Caco-2 (cell line): ENCODE measurements at regions not wholly inside any gene's neighbourhood (a gene's known extent, or its start where the extent isn't known, plus 50 kb on each side); places are given as distances from the start of the nearest gene placed in this dataset.

Source experiments
- BruUV-seq: library from RNA; stranded (reverse); fragments of 400-500 nt; replicated peaks from 2 replicates; lab custom pipeline; 2021; lab: Mats Ljungman, UMichigan
- CTCF ChIA-PET: fragments of 300-600 bp; sonication (Branson Sonifier 250); formaldehyde crosslinking; loops from one replicate; lab custom pipeline; 2022; ENCODE audit warnings: antibody characterized with exemption; lab: Charles Lee
- POLR2A ChIA-PET: fragments of 300-600 bp; sonication (Branson Sonifier 250); formaldehyde crosslinking; loops from one replicate; lab custom pipeline; 2022; ENCODE audit warnings: antibody characterized with exemption; lab: Charles Lee
- DNase-seq, 2 experiments: peaks; one replicate each; pipeline versions ENCODE4 v3.0.0 to v3.0.0-alpha.2; 2020 to 2022
- H3K27me3 ChIP-seq: replicated peaks from 2 replicates; pipeline ENCODE4 v1.6.0; 2011; ENCODE audit warnings: low read length; ENCODE audit not compliant: control insufficient read depth, insufficient read depth
- H3K36me3 ChIP-seq: 2 replicates; pipeline ENCODE4 v1.5.1; 2011; ENCODE audit warnings: low read length; ENCODE audit not compliant: control insufficient read depth, insufficient read depth
- H3K4me1 ChIP-seq: fragments of 250-450 bp; sonication (Bioruptor Pico); 2 replicates; pipeline ENCODE4 v1.5.1; 2020; ENCODE audit warnings: mild to moderate bottlenecking
- H3K4me3 ChIP-seq: 2 replicates; pipeline ENCODE4 v1.5.1; 2011; ENCODE audit warnings: low read depth, mild to moderate bottlenecking, control low read depth, low read length
- H3K9me3 ChIP-seq: fragments of 250-450 bp; sonication (Bioruptor Pico); 2 replicates; pipeline ENCODE4 v1.5.1; 2020; ENCODE audit warnings: mild to moderate bottlenecking, moderate library complexity
- H3K27ac Mint-ChIP-seq: one replicate; pipeline ENCODE4 v1.8.0; 2022; ENCODE audit warnings: mixed read lengths; ENCODE audit not compliant: unreplicated experiment
- H3K27me3 Mint-ChIP-seq: one replicate; pipeline ENCODE4 v1.8.0; 2022; ENCODE audit warnings: mixed read lengths; ENCODE audit not compliant: insufficient read depth, unreplicated experiment
- H3K36me3 Mint-ChIP-seq: one replicate; pipeline ENCODE4 v1.8.0; 2022; ENCODE audit warnings: mild to moderate bottlenecking, mixed read lengths; ENCODE audit not compliant: insufficient read depth, unreplicated experiment
- H3K4me1 Mint-ChIP-seq: one replicate; pipeline ENCODE4 v1.8.0; 2022; ENCODE audit warnings: low read depth, mixed read lengths; ENCODE audit not compliant: unreplicated experiment
- H3K4me3 Mint-ChIP-seq: one replicate; pipeline ENCODE4 v1.8.0; 2022; ENCODE audit warnings: mild to moderate bottlenecking, moderate library complexity, mixed read lengths; ENCODE audit not compliant: unreplicated experiment
- H3K9me3 Mint-ChIP-seq: one replicate; pipeline ENCODE4 v1.8.0; 2022; ENCODE audit warnings: mixed read lengths; ENCODE audit not compliant: unreplicated experiment
- intact Hi-C: fragments of 100-400 bp; cut with micrococcal nuclease; formaldehyde crosslinking; loops from one replicate; pipeline ENCODE4 v1.10.0; 2022; ENCODE audit not compliant: unreplicated experiment
- TF ChIP-seq, protein P1 (sequence below), 2 experiments: fragments of 200-600 bp in 1 of 2; IDR thresholded peaks; 1 replicate in 1 of 2; 2 replicates in 1 of 2; pipeline versions ENCODE4 v1.5.1 to v1.8.0; 2011 to 2022; ENCODE audit warnings: antibody characterized with exemption in 1 of 2, control low read depth in 1 of 2, inconsistent platforms in 1 of 2, low read depth in 1 of 2, low read length in 1 of 2, mild to moderate bottlenecking in 1 of 2, moderate library complexity in 1 of 2; ENCODE audit not compliant: insufficient read depth in 1 of 2, severe bottlenecking in 1 of 2, unreplicated experiment in 1 of 2

DNA sequence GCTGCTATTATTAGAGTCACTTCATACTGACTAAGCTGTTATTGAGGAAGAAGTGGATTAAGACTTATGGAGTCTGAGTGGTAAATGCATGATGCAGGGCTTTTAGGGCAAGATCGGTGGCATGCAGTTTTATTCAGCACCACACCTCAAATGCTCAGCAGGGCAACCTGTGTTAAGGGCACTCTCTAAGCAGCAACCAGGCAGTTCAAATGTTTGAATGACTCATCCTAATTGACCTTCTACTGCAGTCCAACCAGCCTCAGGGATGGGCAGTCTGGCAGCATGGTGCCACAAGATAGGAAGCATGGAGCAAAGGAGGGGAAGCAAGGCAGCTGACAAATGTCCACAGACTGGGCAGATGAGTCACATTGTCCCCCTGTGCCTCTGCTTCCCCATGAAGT, 80.2 kb upstream of the MIER3 start:
- no peak overlapping the region for H3K4me3 ChIP-seq
- no peaks in the 10 kb centered on the region for H3K36me3 ChIP-seq
- POLR2A ChIA-PET = no interaction called here

DNA sequence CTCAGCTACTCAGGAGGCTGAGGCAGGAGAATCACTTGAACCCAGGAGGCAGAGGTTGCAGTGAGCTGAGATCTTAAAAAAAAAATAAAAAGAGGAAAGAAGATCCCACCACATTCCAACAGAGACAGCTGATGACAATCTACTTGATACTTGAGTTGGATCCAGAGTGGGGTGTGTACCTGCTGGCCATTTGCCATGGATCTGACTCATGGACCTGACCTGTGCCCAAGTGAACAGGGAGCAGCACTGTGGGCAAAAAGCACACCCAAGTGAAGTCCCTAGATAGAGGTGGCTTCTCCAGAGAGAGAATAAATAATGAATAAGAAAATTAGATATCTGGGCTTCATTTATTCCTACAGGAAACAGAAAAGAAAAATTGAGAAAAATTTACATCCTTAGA, 81.2 kb upstream of the MIER3 start:
- H3K4me3 Mint-ChIP-seq = no peak overlapping the region
- Histone ChIP-seq H3K4me3 (no peak overlapping the region), H3K9me3 (no peaks in the 10 kb centered on the region), H3K36me3 (no peaks in the 10 kb centered on the region), H3K27me3 (no peaks in the 10 kb centered on the region), H3K4me1 (no peaks in the 10 kb centered on the region; the same call in 1 of the 2 replicates)
- no TSS peak for BruUV-seq
- H3K36me3 Mint-ChIP-seq = no peaks in the 10 kb centered on the region
- CTCF ChIA-PET = no interaction called here
- no peaks in the 10 kb centered on the region for H3K27me3 Mint-ChIP-seq
- H3K4me1 Mint-ChIP-seq = peaks cover 7% of the 10 kb centered on the region
- H3K27ac Mint-ChIP-seq = no peak overlapping the region
- POLR2A ChIA-PET = no interaction called here
- H3K9me3 Mint-ChIP-seq = no peaks in the 10 kb centered on the region
- TF ChIP-seq, protein P1, sequence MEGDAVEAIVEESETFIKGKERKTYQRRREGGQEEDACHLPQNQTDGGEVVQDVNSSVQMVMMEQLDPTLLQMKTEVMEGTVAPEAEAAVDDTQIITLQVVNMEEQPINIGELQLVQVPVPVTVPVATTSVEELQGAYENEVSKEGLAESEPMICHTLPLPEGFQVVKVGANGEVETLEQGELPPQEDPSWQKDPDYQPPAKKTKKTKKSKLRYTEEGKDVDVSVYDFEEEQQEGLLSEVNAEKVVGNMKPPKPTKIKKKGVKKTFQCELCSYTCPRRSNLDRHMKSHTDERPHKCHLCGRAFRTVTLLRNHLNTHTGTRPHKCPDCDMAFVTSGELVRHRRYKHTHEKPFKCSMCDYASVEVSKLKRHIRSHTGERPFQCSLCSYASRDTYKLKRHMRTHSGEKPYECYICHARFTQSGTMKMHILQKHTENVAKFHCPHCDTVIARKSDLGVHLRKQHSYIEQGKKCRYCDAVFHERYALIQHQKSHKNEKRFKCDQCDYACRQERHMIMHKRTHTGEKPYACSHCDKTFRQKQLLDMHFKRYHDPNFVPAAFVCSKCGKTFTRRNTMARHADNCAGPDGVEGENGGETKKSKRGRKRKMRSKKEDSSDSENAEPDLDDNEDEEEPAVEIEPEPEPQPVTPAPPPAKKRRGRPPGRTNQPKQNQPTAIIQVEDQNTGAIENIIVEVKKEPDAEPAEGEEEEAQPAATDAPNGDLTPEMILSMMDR (IDR thresholded peaks at IDR 0.05; ENCODE audit: insufficient read depth in 1 of 2, low read depth in 1 of 2, low read length in 1 of 2, severe bottlenecking in 1 of 2, unreplicated experiment in 1 of 2) = no peak
- intact Hi-C loops = no loop called here
- no peak for DNase-seq

More for the DNA sequence above, 80.2 kb upstream of the MIER3 start:
- peaks cover 7% of the 10 kb centered on the region for H3K4me1 Mint-ChIP-seq
- TF ChIP-seq, protein P1 (IDR thresholded peaks at IDR 0.05; ENCODE audit: insufficient read depth in 1 of 2, low read depth in 1 of 2, low read length in 1 of 2, severe bottlenecking in 1 of 2, unreplicated experiment in 1 of 2) = no peak
- H3K27me3 Mint-ChIP-seq = no peaks in the 10 kb centered on the region
- Histone ChIP-seq H3K4me1 (no peaks in the 10 kb centered on the region; the same call in 1 of the 2 replicates), H3K27me3 (no peaks in the 10 kb centered on the region), H3K9me3 (no peaks in the 10 kb centered on the region)
- CTCF ChIA-PET = no interaction called here
- H3K9me3 Mint-ChIP-seq = no peaks in the 10 kb centered on the region
- H3K4me3 Mint-ChIP-seq = no peak overlapping the region
- H3K27ac Mint-ChIP-seq = no peak overlapping the region
- DNase-seq = no peak
- no peaks in the 10 kb centered on the region for H3K36me3 Mint-ChIP-seq
- BruUV-seq = no TSS peak
- intact Hi-C loops = no loop called here

DNA sequence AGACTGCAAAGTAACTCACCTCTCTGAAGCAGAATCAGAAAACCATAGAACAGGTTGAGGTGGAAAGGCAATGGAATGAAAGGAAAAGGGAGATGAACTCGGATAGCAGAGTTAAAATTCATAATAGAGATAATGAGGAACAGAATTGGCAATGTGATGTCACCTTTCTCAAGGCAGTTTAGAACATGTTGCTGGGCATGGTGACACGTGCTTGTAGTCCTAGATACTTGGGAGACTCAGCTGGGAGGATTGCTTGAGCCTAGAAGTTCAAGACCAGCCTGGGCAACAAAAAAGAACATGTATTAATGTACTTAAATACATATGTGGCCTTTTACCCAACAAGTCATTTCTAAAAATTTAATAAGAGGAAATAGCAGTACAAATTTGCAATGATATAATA, 81.6 kb upstream of the MIER3 start:
- intact Hi-C loops = no loop called here
- no peak overlapping the region for H3K27ac Mint-ChIP-seq

More for the DNA sequence above, 81.6 kb upstream of the MIER3 start:
- H3K4me3 Mint-ChIP-seq = no peak overlapping the region
- Histone ChIP-seq H3K27me3 (no peaks in the 10 kb centered on the region), H3K4me3 (no peak overlapping the region), H3K9me3 (no peaks in the 10 kb centered on the region), H3K4me1 (no peaks in the 10 kb centered on the region; the same call in 1 of the 2 replicates), H3K36me3 (no peaks in the 10 kb centered on the region)
- ChIA-PET CTCF (no interaction called here), POLR2A (no interaction called here)
- H3K4me1 Mint-ChIP-seq = peaks cover 7% of the 10 kb centered on the region
- no peak for DNase-seq
- TF ChIP-seq, protein P1 (IDR thresholded peaks at IDR 0.05; ENCODE audit: insufficient read depth in 1 of 2, low read depth in 1 of 2, low read length in 1 of 2, severe bottlenecking in 1 of 2, unreplicated experiment in 1 of 2) = no peak
- no peaks in the 10 kb centered on the region for H3K9me3 Mint-ChIP-seq
- H3K27me3 Mint-ChIP-seq = no peaks in the 10 kb centered on the region
- no peaks in the 10 kb centered on the region for H3K36me3 Mint-ChIP-seq
- BruUV-seq = no TSS peak
